Epidermal melanocyte (primary cell): ENCODE measurements at regions not wholly inside any gene's neighbourhood (a gene's known extent, or its start where the extent isn't known, plus 50 kb on each side); places are given as distances from the start of the nearest gene placed in this dataset.

Experiments
- DNase-seq: peaks from one replicate; pipeline ENCODE4 v3.0.0; 2011; ENCODE audit warnings: low spot score; ENCODE audit not compliant: insufficient read length

DNA sequence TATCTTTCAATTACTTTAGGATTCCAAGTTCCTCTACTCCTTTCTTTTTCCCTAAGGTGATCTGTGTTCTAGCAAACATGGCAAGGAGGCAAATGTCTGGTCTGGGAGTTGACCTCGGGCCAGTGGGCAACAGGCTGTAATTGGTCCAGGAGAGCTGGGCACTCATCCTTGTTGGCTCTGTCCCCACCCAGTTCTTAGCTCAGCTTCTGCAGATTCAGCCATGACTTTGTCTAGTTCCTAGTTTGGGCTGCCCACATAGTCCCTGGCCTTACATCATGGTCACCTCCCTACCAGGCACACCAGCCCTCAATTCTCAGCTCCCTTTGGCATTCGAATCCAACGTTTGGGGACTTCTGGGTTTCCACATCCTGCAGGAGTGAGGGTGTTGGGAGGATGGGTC, 92.1 kb upstream of the DAP start:
- DNase-seq, result no peak

DNA sequence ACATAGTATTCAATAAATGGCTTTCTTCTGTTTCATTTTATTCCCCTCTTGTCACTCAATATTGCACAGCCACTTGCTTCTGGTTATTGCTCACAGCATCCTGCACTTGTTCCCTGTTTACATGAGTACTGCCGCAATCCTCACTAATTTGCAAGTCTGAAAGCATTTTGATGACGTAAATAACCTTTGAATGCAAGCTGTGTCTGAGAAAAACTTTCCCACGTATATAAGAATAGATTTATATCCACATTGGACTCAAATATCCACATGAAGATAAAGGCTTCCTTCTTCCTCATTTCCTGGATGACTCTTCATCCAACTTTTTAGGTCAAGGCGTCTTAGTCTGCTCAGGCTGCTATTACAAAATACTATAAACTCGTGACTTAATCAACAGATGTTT, 88.2 kb upstream of the DAP start:
- no peak for DNase-seq

DNA sequence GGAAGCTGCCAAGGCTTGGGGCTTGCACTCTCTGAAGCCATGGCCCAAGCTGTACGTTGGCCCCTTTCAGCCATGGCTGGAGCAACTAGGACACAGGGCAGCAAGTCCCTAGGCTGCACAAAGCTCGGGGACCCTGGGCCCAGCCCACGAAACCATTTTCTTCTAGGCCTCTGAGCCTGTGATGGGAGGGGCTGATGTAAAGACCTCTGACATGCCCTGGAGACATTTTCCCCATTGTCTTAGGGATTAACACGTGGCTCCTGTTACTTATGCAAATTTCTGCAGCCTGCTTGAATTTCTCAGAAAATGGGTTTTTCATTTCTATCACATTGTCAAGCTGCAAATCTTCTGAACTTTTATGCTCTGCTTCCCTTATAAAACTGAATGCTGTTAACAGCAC, 83.0 kb upstream of the DAP start:
- no peak for DNase-seq

DNA sequence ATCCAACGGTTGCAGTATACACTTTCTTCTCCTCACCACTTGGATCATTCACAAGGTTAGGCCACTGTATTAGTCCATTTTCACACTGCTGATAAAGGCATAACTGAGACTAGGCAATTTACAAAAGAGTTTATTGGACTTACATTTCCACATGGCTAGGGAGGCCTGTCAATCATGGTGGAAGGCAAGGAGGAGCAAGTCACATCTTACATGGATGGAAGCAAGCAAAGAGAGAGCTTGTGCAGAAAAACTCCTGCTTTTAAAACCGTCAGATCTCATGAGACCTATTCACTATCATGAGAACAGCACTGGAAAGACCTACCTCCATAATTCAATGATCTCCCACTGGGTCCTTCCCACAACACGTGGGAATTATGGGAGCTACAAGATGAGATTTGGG, 81.8 kb upstream of the DAP start:
- DNase-seq, result no peak

DNA sequence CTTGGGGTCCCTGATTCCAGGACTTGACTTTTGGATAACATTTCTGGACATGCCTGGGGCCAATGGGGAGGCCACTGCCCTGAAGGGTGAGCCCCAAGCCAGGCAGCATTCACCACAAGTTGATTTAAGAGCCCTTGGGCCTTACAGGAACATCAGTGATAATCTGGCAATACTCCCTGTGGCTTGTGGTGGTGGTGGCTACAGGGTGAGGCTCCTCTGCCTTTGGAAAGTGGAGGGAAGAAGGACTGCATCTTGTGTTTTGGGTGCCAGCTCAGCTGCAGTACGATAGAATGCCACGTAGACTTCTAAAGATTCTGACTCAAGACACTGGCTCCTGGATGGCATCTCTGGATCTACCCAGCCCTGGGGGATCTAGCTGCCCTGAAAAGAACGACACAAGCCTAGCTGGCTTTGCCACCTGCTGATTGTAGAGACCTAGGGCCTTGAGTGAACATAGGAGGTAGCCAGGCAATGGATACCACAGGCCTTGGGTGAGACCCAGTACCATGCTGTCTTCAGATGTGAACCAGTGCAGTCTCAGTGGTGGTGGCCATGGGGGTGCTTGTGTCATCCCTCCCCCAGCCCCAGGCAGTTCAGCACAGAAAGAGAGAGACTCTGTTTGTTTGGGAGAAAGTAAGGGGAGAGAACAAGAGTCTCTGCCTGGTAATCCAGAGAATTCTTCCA, 79.0 kb upstream of the DAP start:
- no peak for DNase-seq

DNA sequence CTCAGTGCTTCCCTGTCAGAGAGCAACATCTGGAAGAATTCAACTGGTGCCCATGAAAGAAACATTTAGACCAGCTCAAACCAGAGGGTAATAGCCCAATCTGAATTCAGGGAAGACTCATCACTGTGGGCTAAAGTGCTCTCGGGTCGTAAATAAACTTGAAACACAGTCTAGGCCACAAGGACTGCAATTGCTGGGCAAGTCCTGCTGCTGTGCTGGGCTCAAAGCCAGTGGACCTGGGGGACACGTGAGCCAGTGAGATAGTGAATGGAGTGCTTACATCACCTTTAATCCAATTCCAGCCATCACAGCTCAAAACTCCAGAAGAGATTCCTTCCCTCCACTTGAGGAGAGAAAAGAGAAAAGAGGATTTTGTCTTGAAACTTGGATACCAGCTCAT, 78.1 kb upstream of the DAP start:
- DNase-seq, result no peak

DNA sequence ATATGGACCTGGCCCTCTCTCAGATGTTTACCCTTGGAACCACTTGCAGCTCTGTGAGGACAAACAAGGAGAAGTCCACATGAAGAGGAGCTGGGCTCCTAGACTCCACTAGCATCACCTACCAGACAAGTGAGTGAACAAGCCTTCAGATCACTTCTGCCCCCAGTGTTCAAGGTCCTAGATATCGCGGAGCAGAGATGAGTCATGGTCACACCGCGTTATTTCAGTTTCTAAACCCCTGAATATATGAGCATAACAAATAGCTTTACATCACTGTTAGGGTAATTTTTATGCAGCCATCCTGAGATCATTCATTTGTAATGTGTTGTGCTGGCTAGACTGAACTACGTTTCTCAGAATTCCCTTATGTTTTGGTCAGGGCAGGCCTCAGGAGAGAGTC, 77.0 kb upstream of the DAP start:
- DNase-seq, result no peak

DNA sequence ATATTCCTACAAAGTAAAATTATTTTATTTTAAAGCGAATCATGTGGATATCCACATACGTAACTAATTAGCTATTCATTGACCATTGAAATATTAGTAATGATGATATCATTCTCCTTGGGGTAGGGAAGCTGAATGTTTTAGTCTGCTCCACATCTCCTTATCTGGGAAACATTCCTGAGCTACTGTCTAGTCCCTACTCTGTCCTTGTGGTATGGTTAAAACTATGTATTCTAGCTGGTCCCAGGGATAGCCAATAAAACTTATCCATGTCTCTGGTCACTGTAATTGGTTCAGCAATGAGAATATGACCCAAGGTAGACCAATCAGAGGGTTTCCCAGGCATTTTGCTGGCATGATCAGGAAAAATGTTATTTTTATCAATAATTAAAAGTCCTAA, 76.0 kb upstream of the DAP start:
- no peak for DNase-seq

DNA sequence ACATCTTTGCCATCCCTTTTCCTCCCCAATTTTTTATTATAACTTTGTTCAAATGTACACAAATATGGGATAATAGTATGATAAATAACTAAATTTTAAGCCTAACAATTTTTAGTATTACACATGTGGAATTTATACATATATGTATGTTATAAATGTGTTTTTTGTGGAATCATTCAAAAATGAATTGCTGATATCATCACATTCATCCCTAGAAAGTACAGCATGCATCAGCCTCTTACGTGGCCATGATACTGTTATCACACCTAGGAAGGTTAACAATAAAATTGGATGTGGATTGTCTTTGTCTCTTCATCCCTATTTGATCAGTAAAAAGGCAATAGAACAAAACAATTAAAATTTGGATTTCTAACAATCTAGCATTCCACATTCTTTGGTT, 73.7 kb upstream of the DAP start:
- no peak for DNase-seq

DNA sequence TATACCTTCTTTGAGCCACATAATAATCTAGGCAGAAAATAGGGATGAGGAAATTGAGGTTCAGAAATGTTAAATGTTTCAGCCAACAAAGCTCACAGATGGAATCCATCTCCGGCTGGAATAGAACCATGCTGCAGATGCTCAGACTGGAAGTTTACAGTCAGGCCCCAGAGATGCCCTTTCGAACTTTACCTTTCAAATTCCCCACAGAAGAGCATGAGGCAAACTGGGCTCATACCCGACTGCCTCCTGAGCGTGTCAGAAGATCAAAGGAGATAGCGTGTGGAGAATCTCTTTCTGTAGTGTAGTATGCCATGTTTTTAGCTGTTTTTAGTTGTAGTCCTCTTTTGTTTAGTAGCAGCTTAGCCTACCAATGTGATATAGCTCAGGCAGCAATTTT, 72.0 kb upstream of the DAP start:
- DNase-seq, result no peak

DNA sequence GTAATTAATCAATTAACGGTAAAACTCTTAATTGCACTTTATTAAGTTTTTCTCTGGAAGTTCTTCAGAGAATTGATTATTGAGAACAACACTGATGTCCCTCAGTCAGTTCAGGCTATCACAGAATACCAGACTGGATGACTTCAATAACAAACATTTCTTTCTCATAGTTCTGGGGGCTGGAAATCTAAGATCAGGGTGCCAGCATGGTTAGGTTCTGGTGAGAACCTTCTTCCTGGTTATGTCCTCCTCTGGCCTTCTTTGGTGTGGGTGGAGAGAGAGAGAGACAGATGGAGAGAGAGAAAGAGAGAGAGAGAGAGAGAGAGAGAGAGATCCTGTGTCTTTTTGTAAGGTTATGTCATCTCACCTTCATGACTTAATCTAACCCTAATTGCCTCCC, 71.4 kb upstream of the DAP start:
- DNase-seq, result no peak

DNA sequence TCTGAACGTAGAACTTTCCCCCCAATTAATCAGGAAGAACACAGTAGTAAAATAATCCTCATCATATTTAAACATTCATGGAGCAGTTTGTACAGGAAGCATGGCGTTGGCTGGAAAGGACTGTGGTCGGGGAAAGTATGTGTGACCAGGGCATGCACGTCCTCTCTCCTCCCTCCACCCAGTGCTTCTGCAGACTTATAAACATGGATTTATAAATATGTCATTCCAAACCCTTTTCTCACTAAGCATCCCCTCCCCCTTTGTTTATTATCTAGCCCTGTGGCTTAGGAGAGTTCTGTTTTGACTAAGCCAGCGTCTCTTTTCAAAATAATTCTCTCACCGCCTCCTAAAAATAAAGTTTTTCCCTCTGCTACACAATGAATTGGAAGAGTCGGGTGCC, 70.4 kb upstream of the DAP start:
- no peak for DNase-seq

DNA sequence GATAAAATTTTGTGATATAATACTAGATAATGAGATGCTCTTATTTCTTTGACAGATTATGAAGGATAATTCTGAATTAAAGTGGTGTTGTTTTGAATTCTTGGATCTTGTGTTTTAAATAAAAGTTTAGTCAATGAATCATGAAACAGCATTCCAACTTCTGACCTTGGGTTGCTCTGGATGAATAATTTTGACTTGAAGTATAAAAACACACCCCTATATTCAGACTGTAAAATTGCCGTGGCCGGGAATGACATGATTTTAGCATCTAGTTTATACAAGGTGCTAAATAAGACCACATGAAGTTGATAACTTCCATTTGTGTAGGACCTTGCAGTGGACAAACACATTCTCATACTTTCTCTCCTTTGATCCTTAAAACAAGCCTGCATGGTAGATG, 67.2 kb upstream of the DAP start:
- no peak for DNase-seq

DNA sequence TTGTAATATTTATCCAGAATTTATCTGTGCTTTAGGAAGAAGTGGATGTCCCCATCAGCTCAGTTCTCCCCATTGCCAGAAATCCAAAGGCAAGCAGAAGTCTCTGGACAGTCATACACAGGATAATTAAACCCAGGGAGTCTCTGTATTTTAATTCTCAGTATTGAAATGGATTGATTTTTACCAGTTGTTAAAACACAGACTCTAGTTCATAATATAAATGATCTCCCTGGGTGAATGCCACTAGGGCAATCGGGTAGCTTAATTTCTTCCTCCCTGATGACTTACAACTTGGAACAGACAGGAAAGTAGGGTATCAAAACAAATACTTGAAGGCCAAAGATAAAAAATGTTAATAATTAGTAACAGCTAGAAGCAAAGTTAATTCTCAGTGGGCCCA, 66.5 kb upstream of the DAP start:
- DNase-seq, result no peak

DNA sequence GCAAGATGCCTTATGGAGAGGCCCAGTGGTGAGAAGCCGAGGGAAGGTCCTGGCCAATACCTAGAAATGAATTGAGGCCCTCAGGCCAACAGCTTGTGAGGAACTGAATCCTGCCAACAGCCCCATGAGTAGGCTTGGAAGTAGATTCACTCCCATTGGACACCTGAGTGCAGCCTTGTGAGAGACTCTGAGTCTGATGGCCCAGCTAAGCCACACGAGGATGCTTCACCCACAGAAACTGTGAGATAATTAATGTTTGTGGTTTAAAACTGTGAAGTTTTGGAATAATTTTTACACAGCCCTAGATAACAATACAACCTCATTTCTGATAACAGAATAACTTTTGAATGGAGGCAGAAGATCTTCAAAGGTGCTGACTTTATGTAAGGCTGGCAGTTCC, 65.9 kb upstream of the DAP start:
- DNase-seq, result no peak

DNA sequence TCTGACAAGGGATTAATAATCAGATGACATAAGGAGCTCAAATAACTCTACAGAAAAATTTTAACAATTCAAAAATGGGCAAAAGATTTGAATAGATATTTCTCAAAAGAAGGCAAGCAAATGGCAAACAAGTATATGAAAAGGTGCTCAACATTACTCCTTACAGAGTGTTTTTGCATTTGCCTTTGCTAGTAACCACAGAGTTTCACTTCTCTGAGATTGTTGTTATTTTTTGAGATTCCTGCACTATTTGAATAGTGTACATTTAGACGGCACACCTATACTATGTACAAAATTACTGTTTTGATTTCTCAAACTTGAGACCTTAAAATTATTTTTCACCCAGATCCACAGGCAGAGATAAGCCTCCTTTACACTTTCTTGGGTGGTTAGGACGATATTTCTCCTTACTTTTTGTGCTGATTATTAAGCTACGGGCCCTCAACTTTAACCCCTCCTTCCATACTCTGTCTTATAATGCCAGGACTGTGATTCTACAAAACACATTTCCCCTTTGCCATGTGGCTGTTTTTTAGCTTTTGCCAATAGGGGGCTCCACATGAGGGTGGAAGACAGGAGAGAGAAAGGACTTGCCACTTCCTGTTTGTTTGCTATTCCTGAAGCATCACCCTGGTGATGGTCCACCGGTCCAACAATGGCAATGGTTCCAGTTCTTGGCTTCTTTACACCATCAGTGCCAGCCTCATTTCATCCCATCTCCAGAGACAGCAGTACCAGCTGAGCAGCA, 65.0 kb upstream of the DAP start:
- no peak for DNase-seq

DNA sequence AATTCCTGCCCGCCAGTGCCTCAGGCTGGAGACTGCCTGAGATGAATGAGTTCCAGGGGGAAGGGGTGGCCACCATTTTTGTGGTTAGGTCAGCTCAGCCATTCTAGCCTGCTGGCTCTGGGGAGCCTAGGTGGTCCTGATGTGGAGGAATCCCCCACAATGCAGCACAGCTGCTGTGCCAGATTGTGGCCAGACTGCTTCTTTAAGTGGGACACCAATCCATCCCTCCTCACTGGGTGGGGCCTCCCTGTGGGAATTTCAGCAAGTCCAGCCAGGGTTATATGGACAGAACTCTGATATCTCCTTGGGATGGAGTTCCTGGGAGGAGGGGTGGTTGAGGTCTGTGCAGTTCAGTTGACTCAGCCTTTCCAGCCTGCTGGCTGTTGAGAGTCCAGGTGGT, 51.2 kb upstream of the DAP start:
- no peak for DNase-seq
